ENCODE measurements at regions not wholly inside any gene's neighbourhood (a gene's known extent, or its start where the extent isn't known, plus 50 kb on each side); places are given as distances from the start of the nearest gene placed in this dataset.

DNA sequence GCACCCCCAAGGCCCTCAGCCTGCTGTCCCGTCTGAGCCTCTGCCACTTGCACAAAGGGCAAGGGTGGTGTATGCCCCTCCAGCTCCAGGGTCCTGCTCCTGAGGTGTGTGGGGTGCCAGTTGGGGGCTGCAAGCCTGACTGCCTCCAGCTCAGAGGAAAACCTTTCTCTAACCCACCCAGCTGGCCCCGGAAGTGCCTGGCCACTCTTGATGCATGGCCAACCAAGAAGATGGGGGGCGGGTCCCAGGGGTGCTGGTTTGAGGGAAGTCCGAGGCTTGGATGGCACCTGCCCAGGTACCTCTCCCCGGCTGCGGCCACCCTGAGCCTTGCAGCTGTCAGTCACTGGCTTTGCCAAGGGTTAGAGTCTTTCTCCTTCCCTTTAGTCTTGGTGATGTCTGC, 112.6 kb upstream of the TMPRSS2 start:
- no peak overlapping the region for H3K4me3 ChIP-seq
- intact Hi-C loops (cut with DNase I; ENCODE audit: low total_unique reads): loop anchor here (5.0 kb wide), 1 partner anchor 42 kb away; no protein-coding TSS in a partner anchor
- no peak for DNase-seq
- H3K36me3 ChIP-seq: no peaks in the 10 kb centered on the region
- TF ChIP-seq, protein P1, sequence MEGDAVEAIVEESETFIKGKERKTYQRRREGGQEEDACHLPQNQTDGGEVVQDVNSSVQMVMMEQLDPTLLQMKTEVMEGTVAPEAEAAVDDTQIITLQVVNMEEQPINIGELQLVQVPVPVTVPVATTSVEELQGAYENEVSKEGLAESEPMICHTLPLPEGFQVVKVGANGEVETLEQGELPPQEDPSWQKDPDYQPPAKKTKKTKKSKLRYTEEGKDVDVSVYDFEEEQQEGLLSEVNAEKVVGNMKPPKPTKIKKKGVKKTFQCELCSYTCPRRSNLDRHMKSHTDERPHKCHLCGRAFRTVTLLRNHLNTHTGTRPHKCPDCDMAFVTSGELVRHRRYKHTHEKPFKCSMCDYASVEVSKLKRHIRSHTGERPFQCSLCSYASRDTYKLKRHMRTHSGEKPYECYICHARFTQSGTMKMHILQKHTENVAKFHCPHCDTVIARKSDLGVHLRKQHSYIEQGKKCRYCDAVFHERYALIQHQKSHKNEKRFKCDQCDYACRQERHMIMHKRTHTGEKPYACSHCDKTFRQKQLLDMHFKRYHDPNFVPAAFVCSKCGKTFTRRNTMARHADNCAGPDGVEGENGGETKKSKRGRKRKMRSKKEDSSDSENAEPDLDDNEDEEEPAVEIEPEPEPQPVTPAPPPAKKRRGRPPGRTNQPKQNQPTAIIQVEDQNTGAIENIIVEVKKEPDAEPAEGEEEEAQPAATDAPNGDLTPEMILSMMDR (IDR thresholded peaks at IDR 0.05): no peak
- no peak overlapping the region for H3K27ac ChIP-seq
- peaks cover 0 to 21% (median 14%) of the 10 kb centered on the region in 4 donors for H3K4me1 ChIP-seq
- H3K27me3 ChIP-seq: no peaks in the 10 kb centered on the region
- no peaks in the 10 kb centered on the region for H3K9me3 ChIP-seq

DNA sequence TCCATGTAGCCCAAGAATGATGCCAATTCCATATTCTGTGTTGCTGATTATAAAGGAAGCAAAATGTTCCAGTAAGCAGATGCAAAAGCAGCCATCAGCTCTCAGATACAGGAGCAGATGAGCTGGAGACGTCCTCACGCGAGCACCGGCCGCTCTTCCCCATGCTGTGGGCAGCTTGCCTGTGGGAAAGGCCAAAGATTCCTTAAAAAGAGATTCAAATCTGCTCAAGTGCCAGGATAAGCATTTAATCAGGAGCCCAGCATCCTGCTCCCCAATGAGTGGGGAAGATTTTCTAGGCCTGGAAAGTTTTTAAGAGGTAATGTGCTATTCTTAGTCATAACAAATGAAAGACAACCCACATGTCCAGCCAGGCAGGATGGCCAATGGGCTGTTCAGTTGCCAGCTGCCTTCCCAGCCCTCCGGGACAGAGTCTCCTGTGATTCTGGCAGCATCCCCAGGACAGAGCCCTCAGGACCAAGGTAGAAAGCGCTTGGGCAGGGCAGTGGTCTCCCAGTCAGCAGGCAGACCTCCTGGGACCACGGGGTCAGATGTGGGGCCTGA, 108.2 kb upstream of the TMPRSS2 start:
- peak in 1 of 2 donors; percentile 84 for DNase-seq
- peaks cover 11 to 62% (median 54%) of the 10 kb centered on the region in 4 donors for H3K4me1 ChIP-seq
- H3K27ac ChIP-seq: peak overlapping the region; percentile 92 to 95
- H3K4me3 ChIP-seq: peak overlapping the region in 1 of 2 donors; percentile 10
- no peaks in the 10 kb centered on the region for H3K9me3 ChIP-seq
- H3K36me3 ChIP-seq: no peaks in the 10 kb centered on the region
- H3K27me3 ChIP-seq: no peaks in the 10 kb centered on the region
- intact Hi-C loops (cut with DNase I; ENCODE audit: low total_unique reads): loop anchor here (10.0 kb wide), 1 partner anchor 399 kb away; the partner anchor contains the start of gene ZBTB21
- TF ChIP-seq, protein P1 (IDR thresholded peaks at IDR 0.05): no peak

DNA sequence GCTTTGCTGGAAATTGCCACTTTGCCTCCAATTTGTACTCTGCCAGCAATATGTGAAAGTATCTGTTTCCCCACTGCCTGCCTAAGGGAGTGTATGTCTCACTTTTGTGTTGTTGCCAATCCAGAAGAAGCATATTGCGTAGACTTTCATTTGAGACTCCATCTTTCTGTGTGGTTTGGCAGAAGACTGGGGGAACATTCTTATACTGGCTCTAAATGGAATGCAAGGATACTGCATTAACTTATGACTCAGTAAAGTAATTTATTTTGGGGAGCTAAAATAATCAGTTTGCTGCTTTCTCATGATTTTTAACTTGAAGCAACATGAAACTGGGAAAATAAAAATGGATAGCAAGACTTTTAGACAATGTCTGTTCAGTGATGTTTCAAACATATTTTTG, 107.7 kb upstream of the TMPRSS2 start:
- no peak for DNase-seq
- Histone ChIP-seq H3K27me3 (no peaks in the 10 kb centered on the region), H3K4me1 (peaks cover 11 to 62% (median 54%) of the 10 kb centered on the region in 4 donors), H3K4me3 (no peak overlapping the region), H3K9me3 (no peaks in the 10 kb centered on the region), H3K27ac (peak overlapping the region; percentile 92 to 95), H3K36me3 (no peaks in the 10 kb centered on the region)
- TF ChIP-seq, protein P1 (IDR thresholded peaks at IDR 0.05): no peak
- intact Hi-C loops (cut with DNase I; ENCODE audit: low total_unique reads): loop anchor here (10.0 kb wide), 1 partner anchor 399 kb away; the partner anchor contains the start of gene ZBTB21

DNA sequence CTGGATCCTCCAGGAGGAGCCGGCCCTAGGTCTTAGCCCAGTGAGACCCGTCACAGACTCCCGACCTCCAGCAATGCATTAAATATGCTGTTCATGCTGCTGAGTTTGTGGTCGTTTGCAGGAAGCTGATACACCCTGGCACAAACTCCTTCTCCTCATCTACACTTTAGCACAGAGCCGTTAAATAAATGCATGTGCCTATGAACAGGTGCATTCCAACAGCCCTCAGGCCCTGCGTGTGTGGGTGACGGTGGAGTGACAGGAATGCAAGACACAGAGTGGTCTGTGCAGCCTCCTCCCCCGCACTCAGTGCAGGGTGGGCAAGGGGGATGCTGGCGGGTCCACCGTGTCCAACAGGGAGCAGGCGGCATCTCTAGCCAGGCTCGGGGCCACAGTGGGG, 106.6 kb upstream of the TMPRSS2 start:
- Histone ChIP-seq H3K36me3 (no peaks in the 10 kb centered on the region), H3K9me3 (no peaks in the 10 kb centered on the region), H3K27me3 (no peaks in the 10 kb centered on the region), H3K4me1 (peaks cover 11 to 62% (median 54%) of the 10 kb centered on the region in 4 donors), H3K27ac (peak overlapping the region; percentile 92 to 95), H3K4me3 (no peak overlapping the region)
- no peak for DNase-seq
- TF ChIP-seq, protein P1 (IDR thresholded peaks at IDR 0.05): no peak
- intact Hi-C loops (cut with DNase I; ENCODE audit: low total_unique reads): loop anchor here (5.0 to 10.0 kb wide), 2 partner anchors 203 to 400 kb away; partner anchors contain the start of gene ZBTB21

DNA sequence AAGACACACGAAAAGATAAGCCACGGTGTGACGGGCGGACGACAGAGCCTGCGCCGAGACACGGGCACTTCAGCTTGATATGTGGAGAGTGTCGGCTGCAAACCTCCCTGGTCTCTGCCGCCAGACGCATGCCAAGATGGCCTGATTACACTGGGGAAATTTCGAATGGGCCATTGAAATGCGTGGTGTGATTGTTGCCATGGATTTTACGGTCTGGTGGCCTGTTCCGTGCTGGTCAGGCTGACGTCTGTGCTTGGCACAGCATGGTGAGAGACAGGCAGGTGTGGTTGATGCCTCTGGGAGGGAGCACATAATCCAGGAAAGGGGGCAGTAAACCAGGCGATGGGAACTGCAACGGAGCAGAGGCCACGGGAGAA, 105.6 kb upstream of the TMPRSS2 start:
- TF ChIP-seq, protein P1 (IDR thresholded peaks at IDR 0.05): no peak
- H3K9me3 ChIP-seq: no peaks in the 10 kb centered on the region
- intact Hi-C loops (cut with DNase I; ENCODE audit: low total_unique reads): loop anchor here (5.0 to 10.0 kb wide), 2 partner anchors 204 to 401 kb away; partner anchors contain the start of gene ZBTB21
- no peaks in the 10 kb centered on the region for H3K36me3 ChIP-seq
- H3K4me3 ChIP-seq: no peak overlapping the region
- H3K4me1 ChIP-seq: peaks cover 11 to 62% (median 54%) of the 10 kb centered on the region in 4 donors
- no peaks in the 10 kb centered on the region for H3K27me3 ChIP-seq
- DNase-seq: no peak
- H3K27ac ChIP-seq: peak overlapping the region; percentile 92 to 95
